ENCODE measurements at regions not wholly inside any gene's neighbourhood (a gene's known extent, or its start where the extent isn't known, plus 50 kb on each side); places are given as distances from the start of the nearest gene placed in this dataset.

- DNase-seq (no peak), ATAC-seq (no peak)
- intact Hi-C loops (cut with DNase I): no loop called here
These were observed 162.6 kb upstream of the DMRT1 start for GRCh38 chr9:678897-679296.

- ATAC-seq (no peak), DNase-seq (no peak)
- intact Hi-C loops (cut with DNase I): no loop called here
These were observed 162.0 kb upstream of the DMRT1 start for GRCh38 chr9:679462-679861.

- DNase-seq: no peak
- intact Hi-C loops (cut with DNase I): no loop called here
- no peak for ATAC-seq
These were observed 161.4 kb upstream of the DMRT1 start for GRCh38 chr9:680106-680505.

GRCh38 chr9:682633-683508 is 158.6 kb upstream of the DMRT1 start:
- intact Hi-C loops (cut with DNase I): no loop called here
- ATAC-seq: peak; percentile 18 to 20
- DNase-seq: peak; percentile 34

DNA sequence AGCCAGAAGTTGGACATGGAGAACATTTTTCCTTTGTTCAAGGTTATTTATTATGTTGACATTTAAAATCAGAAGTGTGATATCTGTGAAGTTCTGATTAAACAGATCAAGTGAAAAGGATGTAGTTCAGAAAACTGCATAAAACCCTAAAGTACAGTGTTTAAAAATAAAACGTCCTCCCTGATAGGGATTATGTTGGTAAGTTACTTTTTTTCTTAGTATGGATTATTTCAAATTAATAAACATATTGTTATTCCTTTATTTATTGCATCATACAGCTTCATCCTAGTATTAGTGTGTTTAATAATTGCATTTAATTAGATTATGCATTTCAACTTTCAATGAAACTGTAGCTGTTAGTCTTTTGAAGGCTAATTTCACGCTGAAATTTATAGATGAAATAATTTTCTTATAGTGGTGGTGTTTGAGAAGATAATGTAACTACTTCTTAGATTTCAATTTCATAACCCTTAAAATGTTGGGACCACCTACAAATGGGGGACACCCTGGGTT is 157.9 kb upstream of the DMRT1 start:
- no peak for DNase-seq
- intact Hi-C loops (cut with DNase I): no loop called here
- ATAC-seq: no peak

- DNase-seq: no peak
- intact Hi-C loops (cut with DNase I): no loop called here
- peak; percentile 19 to 32 for ATAC-seq
These were observed 157.2 kb upstream of the DMRT1 start for GRCh38 chr9:684054-684890.

DNA sequence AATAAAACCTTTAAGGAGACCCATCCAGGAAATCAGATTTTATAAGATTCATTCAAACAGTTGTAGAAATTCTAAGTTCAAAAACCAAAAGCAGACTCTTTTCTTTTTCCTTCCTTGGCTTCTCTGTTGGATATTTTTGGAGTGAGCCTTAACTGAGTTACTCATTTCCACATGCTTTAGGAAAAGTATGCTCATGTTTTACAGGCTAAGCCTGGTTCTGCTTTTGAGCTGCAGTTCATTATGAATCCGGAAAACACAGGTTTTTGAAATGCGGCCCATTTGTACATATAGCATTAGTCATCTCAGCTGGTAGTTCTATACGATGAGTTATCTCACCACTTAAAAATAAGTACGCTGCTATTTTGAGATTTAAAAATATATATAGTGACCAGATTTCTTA is 156.6 kb upstream of the DMRT1 start:
- intact Hi-C loops (cut with DNase I): no loop called here

DNA sequence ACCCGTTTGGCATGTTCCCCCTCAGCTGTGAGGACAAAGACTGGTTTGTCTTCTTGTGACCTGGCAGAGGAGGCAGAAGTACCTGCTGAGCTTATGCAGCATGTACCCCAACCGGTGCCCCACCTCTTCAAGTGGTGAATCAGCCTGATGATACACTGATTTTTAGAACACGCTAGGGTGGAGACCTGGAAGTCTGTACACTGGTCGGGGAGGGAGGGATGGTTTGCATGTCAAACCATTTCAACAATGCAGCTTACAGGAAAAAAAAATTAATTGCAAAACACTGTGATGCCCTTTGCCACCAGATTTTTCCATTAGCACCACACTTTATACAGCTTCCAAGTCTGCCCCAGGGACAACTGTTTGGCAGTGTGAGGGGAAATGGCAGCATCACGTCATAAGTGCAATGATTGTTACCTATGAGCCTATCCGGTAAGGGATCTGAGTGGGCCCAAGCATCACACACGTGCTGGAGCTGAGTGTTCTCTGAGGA is 155.1 kb upstream of the DMRT1 start:
- intact Hi-C loops (cut with DNase I): no loop called here
- peak; percentile 70 to 84 for ATAC-seq
- peak; percentile 40 for DNase-seq

More for the DNA sequence above, 156.6 kb upstream of the DMRT1 start:
- ATAC-seq (peak in 1 of 2 donors; percentile 56), DNase-seq (no peak)

- intact Hi-C loops (cut with DNase I): no loop called here
- no peak for ATAC-seq
- DNase-seq: no peak
These were observed 154.3 kb upstream of the DMRT1 start for GRCh38 chr9:687034-687785.

- intact Hi-C loops (cut with DNase I): no loop called here
- no peak for DNase-seq
- ATAC-seq: no peak
These were observed 153.5 kb upstream of the DMRT1 start for GRCh38 chr9:687994-688393.

DNA sequence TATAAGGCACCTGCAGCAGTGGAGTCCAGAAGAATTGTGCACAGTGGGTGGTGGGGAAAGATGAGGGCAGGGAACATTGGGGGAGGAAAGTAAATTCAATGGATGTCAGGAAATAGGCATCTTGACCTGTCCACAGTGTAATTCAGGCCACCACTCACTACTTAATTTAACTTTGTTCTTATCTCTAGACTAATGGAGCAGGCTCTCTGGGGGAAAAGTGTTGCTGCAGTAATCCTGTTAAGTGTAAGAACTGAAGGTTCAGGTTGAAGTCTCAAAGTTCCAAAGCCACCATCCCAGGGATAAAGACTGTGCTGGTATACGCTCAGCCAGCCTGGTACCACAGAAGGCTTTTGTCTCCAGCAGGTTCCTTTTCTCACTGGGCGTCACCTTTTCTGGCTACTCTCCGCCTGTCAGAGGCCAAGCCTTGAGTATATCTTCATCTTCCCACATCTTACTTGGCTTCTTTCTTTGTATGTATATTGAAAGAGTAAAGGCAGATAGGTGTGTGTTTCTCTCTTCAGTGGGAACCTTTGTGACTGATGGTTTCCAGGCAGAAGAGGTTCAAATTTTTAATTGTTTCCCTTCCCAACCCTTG is 150.9 kb upstream of the DMRT1 start:
- intact Hi-C loops (cut with DNase I): loop anchor here in 1 of 2 donors (5.0 kb wide), 1 partner anchor 38 kb away; no protein-coding TSS in a partner anchor
- ATAC-seq (no peak), DNase-seq (no peak)

DNA sequence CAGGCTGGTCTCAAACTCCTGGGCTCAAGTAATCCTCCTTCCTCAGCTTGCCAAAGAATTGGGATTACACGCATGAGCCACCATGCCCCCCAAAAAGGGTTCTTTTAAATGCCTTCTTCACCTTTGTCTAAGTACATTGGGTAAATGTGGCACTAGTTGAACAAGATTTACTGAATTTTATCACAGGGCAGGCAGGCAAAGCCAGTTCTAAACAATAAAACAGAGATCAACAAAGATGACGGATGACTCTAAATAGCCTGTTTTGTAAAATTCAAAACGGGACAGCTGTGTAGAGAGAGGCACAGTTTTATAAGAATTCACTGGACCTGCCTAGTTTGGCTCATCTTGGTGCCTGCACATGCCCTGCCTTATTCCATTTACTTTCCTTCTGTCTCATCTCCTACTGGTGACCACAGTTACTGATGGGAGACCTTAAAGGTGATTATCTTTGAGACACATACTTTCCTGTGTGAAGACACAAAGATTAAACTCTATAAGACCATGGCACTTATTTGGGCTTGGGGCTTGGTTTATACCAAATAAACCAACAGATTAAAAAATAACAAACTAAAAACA is 149.6 kb upstream of the DMRT1 start:
- ATAC-seq (no peak), DNase-seq (no peak)
- intact Hi-C loops (cut with DNase I): loop anchor here in 1 of 2 donors (5.0 kb wide), 1 partner anchor 40 kb away; no protein-coding TSS in a partner anchor

DNA sequence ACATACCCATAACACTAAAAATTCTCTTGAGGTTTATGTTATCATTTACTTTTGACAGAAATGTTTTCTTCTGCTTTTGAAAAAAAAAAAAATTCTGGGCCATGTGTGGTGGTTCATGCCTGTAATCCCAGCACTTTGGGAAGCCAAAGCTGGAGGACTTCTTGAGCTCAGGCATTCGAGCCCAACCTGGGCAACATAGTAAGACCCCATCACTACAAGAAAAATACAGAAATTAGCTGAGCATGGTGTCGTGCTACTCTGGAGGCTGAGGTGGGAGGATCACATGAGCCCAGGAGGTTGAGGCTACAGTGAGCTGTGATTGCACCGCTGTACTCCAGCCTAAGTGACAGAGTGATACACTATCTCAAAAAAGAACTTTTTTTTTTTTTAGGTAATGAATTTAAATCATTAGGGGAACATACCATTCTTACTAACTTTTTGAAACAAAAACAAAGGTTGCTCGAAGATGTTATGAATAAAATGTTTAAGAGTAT is 148.8 kb upstream of the DMRT1 start:
- intact Hi-C loops (cut with DNase I): loop anchor here in 1 of 2 donors (5.0 kb wide), 1 partner anchor 40 kb away; no protein-coding TSS in a partner anchor
- DNase-seq (no peak), ATAC-seq (no peak)

DNA sequence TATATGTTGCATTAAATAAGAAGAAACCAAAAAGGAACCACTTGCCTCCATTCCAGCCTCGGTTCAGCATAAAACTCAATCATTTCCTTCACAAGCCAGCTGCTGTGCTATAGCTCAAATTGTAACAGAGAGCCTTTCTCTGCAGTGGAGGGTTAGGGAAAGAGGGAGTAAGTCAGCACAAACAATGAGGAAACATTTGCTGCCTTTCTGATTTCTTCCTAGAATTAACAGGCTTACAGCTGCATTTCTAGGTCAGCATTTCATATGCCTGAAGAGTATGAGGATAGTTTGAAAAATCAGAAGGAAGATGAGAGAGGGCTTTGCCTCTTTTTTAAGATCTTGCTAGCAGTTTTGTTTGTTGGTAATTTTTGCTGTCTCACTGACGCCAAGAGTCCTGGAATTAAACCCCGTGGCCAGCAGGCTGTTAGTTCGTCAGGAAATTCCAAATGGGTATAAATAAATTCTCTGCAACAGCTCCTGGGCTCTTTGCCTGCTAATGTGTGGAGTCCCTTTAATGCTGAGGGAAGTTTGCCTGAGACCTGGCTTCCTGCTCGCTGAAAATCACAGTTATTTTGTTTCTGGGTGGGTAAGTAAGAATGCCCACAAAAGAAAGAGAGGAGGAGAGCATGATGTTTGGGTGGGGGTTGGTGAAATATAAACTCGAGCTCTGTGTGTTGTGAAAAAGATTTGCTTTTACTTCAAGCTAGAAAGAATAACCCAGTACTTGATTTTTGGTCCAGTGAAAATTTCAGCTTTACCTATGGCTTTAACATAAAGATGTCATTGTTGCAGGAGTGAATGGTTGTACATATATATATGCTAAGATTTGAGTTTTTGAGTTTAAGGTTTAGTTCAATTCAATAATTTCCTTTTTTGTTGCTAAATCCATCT is 148.1 kb upstream of the DMRT1 start:
- DNase-seq: peak; percentile 59
- peak; percentile 60 to 67 for ATAC-seq
- intact Hi-C loops (cut with DNase I): loop anchor here in 1 of 2 donors (5.0 kb wide), 1 partner anchor 41 kb away; no protein-coding TSS in a partner anchor

GRCh38 chr9:694092-694402 is 147.4 kb upstream of the DMRT1 start:
- ATAC-seq (no peak), DNase-seq (no peak)
- intact Hi-C loops (cut with DNase I): loop anchor here in 1 of 2 donors (5.0 kb wide), 1 partner anchor 42 kb away; no protein-coding TSS in a partner anchor

GRCh38 chr9:694403-695154 is 146.9 kb upstream of the DMRT1 start:
- DNase-seq (peak; percentile 42), ATAC-seq (peak; percentile 63 to 78)
- intact Hi-C loops (cut with DNase I): loop anchor here (5.0 kb wide), 3 partner anchors 37 to 58 kb away; no protein-coding TSS in a partner anchor
